Endodermal cell (in vitro differentiated cells): ENCODE measurements at regions not wholly inside any gene's neighbourhood (a gene's known extent, or its start where the extent isn't known, plus 50 kb on each side); places are given as distances from the start of the nearest gene placed in this dataset.

ENCODE experiments used
- DNase-seq: peaks from one replicate; pipeline ENCODE4 v3.0.0-alpha.2; 2017
- H3K27ac ChIP-seq: 2 replicates; pipeline ENCODE4 v1.5.1; 2013; ENCODE audit warnings: mild to moderate bottlenecking, low read depth, low read length, moderate library complexity
- H3K27me3 ChIP-seq: 2 replicates; pipeline ENCODE4 v1.6.1; 2013; ENCODE audit warnings: mild to moderate bottlenecking, low read length, moderate library complexity; ENCODE audit not compliant: insufficient read depth, control insufficient read depth, poor library complexity, severe bottlenecking
- H3K36me3 ChIP-seq: 2 replicates; pipeline ENCODE4 v1.7.0; 2013; ENCODE audit warnings: mild to moderate bottlenecking, low read length, moderate library complexity; ENCODE audit not compliant: control insufficient read depth, insufficient read depth
- H3K4me1 ChIP-seq: one replicate; pipeline ENCODE4 v1.7.0; 2013; ENCODE audit warnings: low read length; ENCODE audit not compliant: control insufficient read depth, insufficient read depth
- H3K4me3 ChIP-seq: 2 replicates; pipeline ENCODE4 v1.5.1; 2013; ENCODE audit warnings: mild to moderate bottlenecking, low read length, moderate library complexity
- H3K9ac ChIP-seq: 2 replicates; pipeline ENCODE4 v1.6.1; 2013; ENCODE audit warnings: mild to moderate bottlenecking, low read length, moderate library complexity; ENCODE audit not compliant: poor library complexity, severe bottlenecking; ENCODE audit errors: extremely low read depth
- H3K9me3 ChIP-seq: 2 replicates; pipeline ENCODE4 v1.6.1; 2013; ENCODE audit warnings: mild to moderate bottlenecking, low read length, moderate library complexity; ENCODE audit not compliant: control insufficient read depth
- H3K27ac Mint-ChIP-seq: 2 replicates; pipeline ENCODE4 v1.8.0; 2020; ENCODE audit warnings: mixed read lengths
- H3K27me3 Mint-ChIP-seq: 2 replicates; pipeline ENCODE4 v1.8.0; 2021; ENCODE audit warnings: mild to moderate bottlenecking, mixed read lengths; ENCODE audit not compliant: insufficient read depth
- H3K36me3 Mint-ChIP-seq: 2 replicates; pipeline ENCODE4 v1.8.0; 2020; ENCODE audit warnings: low read depth, mixed read lengths
- H3K4me1 Mint-ChIP-seq: 2 replicates; pipeline ENCODE4 v1.8.0; 2020; ENCODE audit warnings: mixed read lengths
- H3K4me3 Mint-ChIP-seq: 2 replicates; pipeline ENCODE4 v1.8.0; 2020; ENCODE audit warnings: mild to moderate bottlenecking, moderate library complexity, mixed read lengths
- H3K9me3 Mint-ChIP-seq: 2 replicates; pipeline ENCODE4 v1.8.0; 2020; ENCODE audit warnings: mild to moderate bottlenecking, mixed read lengths
- WGBS, 2 experiments: methylation state at CpG; one replicate each; pipeline versions ENCODE4 v1.1.5 to v1.1.7; 2013; ENCODE audit warnings: missing lambda C conversion rate in 2 of 2, mixed read lengths in 1 of 2; ENCODE audit not compliant: insufficient coverage in 1 of 2, insufficient read length in 1 of 2; 5-methylcytosine and 5-hydroxymethylcytosine counted together
- TF ChIP-seq, protein P1 (sequence below): fragments of 200-600 bp; sonication (generic); conservative IDR thresholded peaks from 2 replicates; pipeline ENCODE4 v1.5.0; 2021; ENCODE audit warnings: antibody characterized with exemption, mild to moderate bottlenecking

GRCh38 chr5:67720162-67720772 lies 495.3 kb upstream of the PIK3R1 start:
- H3K9me3 Mint-ChIP-seq, result peaks cover 4% of the 10 kb centered on the region
- no peaks in the 10 kb centered on the region for H3K4me1 Mint-ChIP-seq
- H3K36me3 ChIP-seq, result no peaks in the 10 kb centered on the region
- no peak overlapping the region for H3K4me3 ChIP-seq
- no peaks in the 10 kb centered on the region for H3K9me3 ChIP-seq
- no peaks in the 10 kb centered on the region for H3K27me3 ChIP-seq
- H3K4me3 Mint-ChIP-seq, result no peak overlapping the region
- H3K4me1 ChIP-seq, result no peaks in the 10 kb centered on the region
- TF ChIP-seq, protein P1, sequence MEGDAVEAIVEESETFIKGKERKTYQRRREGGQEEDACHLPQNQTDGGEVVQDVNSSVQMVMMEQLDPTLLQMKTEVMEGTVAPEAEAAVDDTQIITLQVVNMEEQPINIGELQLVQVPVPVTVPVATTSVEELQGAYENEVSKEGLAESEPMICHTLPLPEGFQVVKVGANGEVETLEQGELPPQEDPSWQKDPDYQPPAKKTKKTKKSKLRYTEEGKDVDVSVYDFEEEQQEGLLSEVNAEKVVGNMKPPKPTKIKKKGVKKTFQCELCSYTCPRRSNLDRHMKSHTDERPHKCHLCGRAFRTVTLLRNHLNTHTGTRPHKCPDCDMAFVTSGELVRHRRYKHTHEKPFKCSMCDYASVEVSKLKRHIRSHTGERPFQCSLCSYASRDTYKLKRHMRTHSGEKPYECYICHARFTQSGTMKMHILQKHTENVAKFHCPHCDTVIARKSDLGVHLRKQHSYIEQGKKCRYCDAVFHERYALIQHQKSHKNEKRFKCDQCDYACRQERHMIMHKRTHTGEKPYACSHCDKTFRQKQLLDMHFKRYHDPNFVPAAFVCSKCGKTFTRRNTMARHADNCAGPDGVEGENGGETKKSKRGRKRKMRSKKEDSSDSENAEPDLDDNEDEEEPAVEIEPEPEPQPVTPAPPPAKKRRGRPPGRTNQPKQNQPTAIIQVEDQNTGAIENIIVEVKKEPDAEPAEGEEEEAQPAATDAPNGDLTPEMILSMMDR, result no peak
- H3K36me3 Mint-ChIP-seq, result no peaks in the 10 kb centered on the region
- H3K27ac ChIP-seq, result no peak overlapping the region
- H3K27me3 Mint-ChIP-seq, result no peaks in the 10 kb centered on the region
- 91 to 100% methylated on average over 1 of the region's 2 CpGs for WGBS, 2 experiments
- no peak overlapping the region for H3K27ac Mint-ChIP-seq
- H3K9ac ChIP-seq, result no peak overlapping the region
- no peak for DNase-seq

- H3K4me1 Mint-ChIP-seq, result no peaks in the 10 kb centered on the region
- Histone ChIP-seq H3K27me3 (no peaks in the 10 kb centered on the region), H3K4me3 (no peak overlapping the region), H3K4me1 (no peaks in the 10 kb centered on the region), H3K9me3 (peaks cover 24% of the 10 kb centered on the region), H3K27ac (no peak overlapping the region), H3K36me3 (no peaks in the 10 kb centered on the region), H3K9ac (no peak overlapping the region)
- peaks cover 20% of the 10 kb centered on the region for H3K36me3 Mint-ChIP-seq
- H3K4me3 Mint-ChIP-seq, result no peak overlapping the region
- TF ChIP-seq, protein P1, result no peak
- no peaks in the 10 kb centered on the region for H3K27me3 Mint-ChIP-seq
- peaks cover 46% of the 10 kb centered on the region for H3K9me3 Mint-ChIP-seq
- no peak overlapping the region for H3K27ac Mint-ChIP-seq
- no peak for DNase-seq
These were observed 505.4 kb upstream of the CD180 start for GRCh38 chr5:67702008-67702407.

- Histone ChIP-seq H3K4me3 (no peak overlapping the region), H3K9ac (no peak overlapping the region), H3K9me3 (peaks cover 24% of the 10 kb centered on the region), H3K27ac (no peak overlapping the region), H3K36me3 (no peaks in the 10 kb centered on the region), H3K27me3 (no peaks in the 10 kb centered on the region), H3K4me1 (no peaks in the 10 kb centered on the region)
- no peak for DNase-seq
- peaks cover 10% of the 10 kb centered on the region for H3K36me3 Mint-ChIP-seq
- H3K4me3 Mint-ChIP-seq, result no peak overlapping the region
- H3K9me3 Mint-ChIP-seq, result peaks cover 26% of the 10 kb centered on the region
- H3K27ac Mint-ChIP-seq, result no peak overlapping the region
- no peaks in the 10 kb centered on the region for H3K4me1 Mint-ChIP-seq
- TF ChIP-seq, protein P1, result no peak
- H3K27me3 Mint-ChIP-seq, result no peaks in the 10 kb centered on the region
These were observed 503.0 kb upstream of the CD180 start for GRCh38 chr5:67699560-67699959.
